ENCODE measurements at regions not wholly inside any gene's neighbourhood (a gene's known extent, or its start where the extent isn't known, plus 50 kb on each side); places are given as distances from the start of the nearest gene placed in this dataset.
"Not testable (repeated sequence)": the region's sequence is repeated elsewhere in the genome, so short reads cannot be mapped to it uniquely, and the experiment has no call there.

DNA sequence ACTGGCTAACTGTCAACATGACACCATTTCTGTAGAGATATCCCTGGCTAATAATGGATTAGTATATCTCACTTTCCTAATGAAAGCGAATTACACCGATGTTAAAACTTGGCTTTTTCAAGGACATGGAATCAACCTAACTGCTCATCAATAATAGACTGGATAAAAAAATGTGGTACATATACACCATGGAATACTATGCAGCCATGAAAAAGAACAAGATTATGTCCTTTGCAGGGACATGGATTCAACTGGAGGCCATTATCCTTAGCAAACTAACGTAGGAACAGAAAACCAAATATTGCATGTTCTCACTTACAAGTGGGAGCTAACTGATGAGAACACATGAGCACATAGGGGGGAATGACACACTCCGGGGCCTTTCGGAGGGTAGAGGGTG, 62.6 kb downstream of the ZIC1 start:
- Mint-ChIP-seq H3K27ac (no peak overlapping the region), H3K4me1 (no peaks in the 10 kb centered on the region), H3K4me3 (no peak overlapping the region), H3K9me3 (peaks cover 5% of the 10 kb centered on the region), H3K36me3 (ENCODE audit: low read depth) (no peaks in the 10 kb centered on the region), H3K27me3 (no peaks in the 10 kb centered on the region)
- DNase-seq, result no peak
- CTCF ChIA-PET, result no interaction called here
- POLR2A ChIA-PET, result no interaction called here

DNA sequence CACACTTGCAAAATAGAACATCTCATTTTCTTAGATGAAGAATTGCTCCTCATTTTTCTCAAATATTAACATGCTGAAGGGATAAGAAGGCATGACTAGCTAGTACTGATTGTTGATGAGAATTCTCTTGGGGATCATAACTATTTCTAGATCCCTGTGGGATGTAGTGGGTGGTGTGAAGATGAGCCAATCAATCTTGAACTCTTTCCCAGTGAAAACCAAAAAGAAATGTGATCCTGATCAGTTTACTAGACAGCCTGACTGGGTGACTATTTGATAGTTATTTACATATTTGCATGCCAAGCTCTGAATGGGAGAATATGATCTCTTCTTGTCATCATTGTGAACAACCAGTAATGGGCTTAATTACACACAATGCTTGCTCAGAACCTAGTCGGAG, 63.7 kb downstream of the ZIC1 start:
- no peak overlapping the region for H3K27ac Mint-ChIP-seq
- no peaks in the 10 kb centered on the region for H3K4me1 Mint-ChIP-seq
- H3K36me3 Mint-ChIP-seq (ENCODE audit: low read depth), result no peaks in the 10 kb centered on the region
- H3K9me3 Mint-ChIP-seq, result peaks cover 3% of the 10 kb centered on the region
- ChIA-PET POLR2A (no interaction called here), CTCF (no interaction called here)
- no peak overlapping the region for H3K4me3 Mint-ChIP-seq
- no peak for DNase-seq
- H3K27me3 Mint-ChIP-seq, result no peaks in the 10 kb centered on the region

GRCh38 chr3:147483145-147483544, 74.0 kb downstream of the ZIC1 start:
- POLR2A ChIA-PET, result no interaction called here
- no peak for DNase-seq
- CTCF ChIA-PET, result no interaction called here
- H3K4me3 Mint-ChIP-seq, result no peak overlapping the region
- H3K27me3 Mint-ChIP-seq, result no peaks in the 10 kb centered on the region
- H3K9me3 Mint-ChIP-seq, result peaks cover 1% of the 10 kb centered on the region
- no peaks in the 10 kb centered on the region for H3K4me1 Mint-ChIP-seq
- no peaks in the 10 kb centered on the region for H3K36me3 Mint-ChIP-seq (ENCODE audit: low read depth)
- H3K27ac Mint-ChIP-seq, result no peak overlapping the region

DNA sequence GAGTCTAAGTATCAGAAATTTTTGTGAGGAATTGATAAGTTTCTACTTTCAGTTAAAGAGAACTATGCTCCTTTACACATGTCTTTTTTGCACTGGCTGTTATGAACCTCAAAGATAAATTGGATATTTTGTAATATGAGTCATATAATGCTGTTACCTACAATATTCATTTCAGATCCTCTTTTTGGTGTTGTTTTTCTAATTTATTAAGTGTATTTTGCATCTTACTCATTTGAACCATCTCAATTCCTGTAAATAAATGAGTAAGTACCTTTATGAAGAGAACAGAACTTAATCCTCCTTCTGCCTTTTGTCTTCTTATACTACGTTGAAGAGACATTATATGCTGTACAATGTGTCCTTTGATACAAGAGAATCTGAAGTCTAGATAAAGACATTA, 74.4 kb downstream of the ZIC1 start:
- Mint-ChIP-seq H3K27ac (no peak overlapping the region), H3K36me3 (ENCODE audit: low read depth) (no peaks in the 10 kb centered on the region), H3K9me3 (peaks cover 1% of the 10 kb centered on the region), H3K27me3 (no peaks in the 10 kb centered on the region), H3K4me3 (no peak overlapping the region), H3K4me1 (no peaks in the 10 kb centered on the region)
- POLR2A ChIA-PET, result no interaction called here
- CTCF ChIA-PET, result no interaction called here
- DNase-seq, result no peak

DNA sequence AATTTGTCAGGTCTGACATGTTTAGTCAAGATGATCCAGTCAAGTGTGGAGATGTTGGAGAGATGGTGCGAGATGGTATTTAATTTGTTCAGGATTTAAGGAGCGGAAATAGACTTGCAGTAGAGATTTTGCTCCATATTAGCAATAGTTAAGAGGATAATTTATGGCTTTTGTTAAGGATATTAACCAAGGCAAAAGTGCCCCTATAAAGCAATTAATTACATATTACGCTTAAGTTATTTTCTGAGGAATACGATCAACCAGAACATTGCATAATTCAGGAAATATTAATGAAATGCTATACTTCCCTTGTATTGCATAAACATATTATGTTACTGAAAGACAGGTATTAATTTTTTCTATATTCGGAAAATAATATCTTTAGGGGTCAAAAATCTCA, 83.9 kb downstream of the ZIC1 start:
- no peaks in the 10 kb centered on the region for H3K27me3 Mint-ChIP-seq
- no peak overlapping the region for H3K4me3 Mint-ChIP-seq
- no peaks in the 10 kb centered on the region for H3K9me3 Mint-ChIP-seq
- DNase-seq, result no peak
- H3K4me1 Mint-ChIP-seq, result no peaks in the 10 kb centered on the region
- no peak overlapping the region for H3K27ac Mint-ChIP-seq
- CTCF ChIA-PET, result no interaction called here
- no peaks in the 10 kb centered on the region for H3K36me3 Mint-ChIP-seq (ENCODE audit: low read depth)
- POLR2A ChIA-PET, result no interaction called here

DNA sequence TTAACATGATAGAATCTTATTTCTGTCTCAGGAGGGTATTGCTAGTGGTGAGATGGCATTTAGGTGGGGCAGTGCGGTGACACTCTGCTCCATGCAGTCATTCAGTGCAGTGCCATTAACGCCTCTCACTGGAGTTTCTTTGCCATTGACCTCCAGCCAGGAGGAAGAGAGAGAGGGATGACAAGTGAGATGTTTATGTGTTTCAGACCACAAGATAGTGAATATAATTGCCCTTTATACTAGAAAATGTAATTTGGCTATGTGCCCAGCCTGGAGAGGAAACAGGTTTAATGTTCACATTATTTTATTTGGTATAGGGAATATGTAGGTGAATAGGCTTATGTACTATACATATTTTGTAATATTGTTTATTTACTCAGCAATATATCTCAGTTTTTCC, 84.5 kb downstream of the ZIC1 start:
- no peaks in the 10 kb centered on the region for H3K9me3 Mint-ChIP-seq
- POLR2A ChIA-PET, result no interaction called here
- no peaks in the 10 kb centered on the region for H3K36me3 Mint-ChIP-seq (ENCODE audit: low read depth)
- H3K4me1 Mint-ChIP-seq, result no peaks in the 10 kb centered on the region
- CTCF ChIA-PET, result no interaction called here
- no peak overlapping the region for H3K27ac Mint-ChIP-seq
- H3K27me3 Mint-ChIP-seq, result no peaks in the 10 kb centered on the region
- DNase-seq, result no peak
- H3K4me3 Mint-ChIP-seq, result no peak overlapping the region

DNA sequence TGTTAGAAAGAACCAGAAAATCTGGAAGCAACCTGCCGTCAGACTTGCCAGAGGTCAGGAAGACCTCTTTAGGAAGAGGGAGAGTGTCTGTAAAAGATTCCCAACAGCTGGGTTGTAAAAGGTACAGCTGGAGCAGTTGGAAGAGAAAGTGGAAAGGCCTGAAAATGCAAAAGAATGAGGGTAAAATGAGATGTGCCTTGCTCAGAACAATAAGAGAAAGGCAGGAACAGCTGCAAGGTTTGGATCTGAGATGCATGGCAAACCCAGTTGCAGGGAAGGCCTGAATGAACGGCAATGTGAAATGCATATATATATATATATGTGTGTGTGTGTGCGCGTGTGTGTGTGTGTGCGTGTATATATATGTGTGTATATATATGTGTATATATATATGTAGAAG, 88.1 kb downstream of the ZIC1 start:
- no peak overlapping the region for H3K27ac Mint-ChIP-seq
- no peak for DNase-seq
- ChIA-PET POLR2A (no interaction called here), CTCF (no interaction called here)
- no peaks in the 10 kb centered on the region for H3K4me1 Mint-ChIP-seq
- no peaks in the 10 kb centered on the region for H3K9me3 Mint-ChIP-seq
- no peaks in the 10 kb centered on the region for H3K36me3 Mint-ChIP-seq (ENCODE audit: low read depth)
- H3K27me3 Mint-ChIP-seq, result no peaks in the 10 kb centered on the region
- H3K4me3 Mint-ChIP-seq, result no peak overlapping the region

- Mint-ChIP-seq H3K27ac (no peak overlapping the region), H3K9me3 (no peaks in the 10 kb centered on the region)
- POLR2A ChIA-PET, result no interaction called here
These were observed 98.6 kb downstream of the ZIC1 start for GRCh38 chr3:147507638-147508286.

DNA sequence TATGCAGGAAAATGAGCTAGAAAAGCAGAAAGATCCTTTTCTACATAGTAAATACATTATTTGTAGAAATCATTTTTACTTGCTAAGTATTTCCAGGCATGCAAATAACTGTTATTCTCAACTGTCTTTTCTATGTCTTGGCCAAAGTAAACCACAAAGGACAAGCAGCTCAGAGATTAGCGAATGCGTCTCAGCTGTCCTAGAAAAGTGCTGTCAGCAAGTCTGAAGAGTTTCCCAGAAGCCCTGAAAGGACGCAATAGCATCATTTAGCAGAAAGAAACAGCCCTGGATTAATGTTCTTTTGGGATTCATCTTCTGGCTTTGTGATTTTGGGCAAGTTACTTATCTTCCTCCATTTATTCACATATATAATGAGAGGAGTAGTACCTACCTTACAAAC, 100.3 kb downstream of the ZIC1 start:
- Mint-ChIP-seq H3K36me3 (ENCODE audit: low read depth) (no peaks in the 10 kb centered on the region), H3K27me3 (no peaks in the 10 kb centered on the region), H3K27ac (no peak overlapping the region), H3K9me3 (no peaks in the 10 kb centered on the region), H3K4me3 (no peak overlapping the region), H3K4me1 (no peaks in the 10 kb centered on the region)
- POLR2A ChIA-PET, result no interaction called here
- CTCF ChIA-PET, result no interaction called here
- DNase-seq, result no peak

More at GRCh38 chr3:147507638-147508286, 98.6 kb downstream of the ZIC1 start:
- CTCF ChIA-PET, result no interaction called here
- no peak for DNase-seq
- no peaks in the 10 kb centered on the region for H3K36me3 Mint-ChIP-seq (ENCODE audit: low read depth)
- no peaks in the 10 kb centered on the region for H3K27me3 Mint-ChIP-seq
- H3K4me3 Mint-ChIP-seq, result no peak overlapping the region
- no peaks in the 10 kb centered on the region for H3K4me1 Mint-ChIP-seq

DNA sequence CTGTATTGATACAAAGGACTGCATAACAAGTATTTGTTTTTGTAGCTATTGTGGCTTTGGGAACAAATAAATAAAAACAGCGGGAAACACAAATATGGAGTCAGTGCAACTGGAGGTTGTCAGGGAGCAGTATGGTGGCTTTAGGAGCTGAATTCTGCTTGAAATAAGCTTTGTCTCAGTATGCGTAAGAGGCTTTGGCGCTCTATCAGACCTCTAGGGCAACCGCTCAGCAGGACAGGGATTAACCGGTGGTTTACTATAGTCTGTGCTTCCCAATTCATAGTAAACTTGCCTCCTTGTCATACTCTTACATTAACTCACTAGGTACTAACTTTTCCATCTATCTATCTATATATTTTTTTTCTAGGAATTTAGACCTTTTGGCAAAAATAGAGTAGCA, 104.6 kb downstream of the ZIC1 start:
- CTCF ChIA-PET, result no interaction called here
- H3K36me3 Mint-ChIP-seq (ENCODE audit: low read depth), result no peaks in the 10 kb centered on the region
- H3K4me1 Mint-ChIP-seq, result no peaks in the 10 kb centered on the region
- H3K27me3 Mint-ChIP-seq, result no peaks in the 10 kb centered on the region
- no peak overlapping the region for H3K4me3 Mint-ChIP-seq
- POLR2A ChIA-PET, result no interaction called here
- no peak overlapping the region for H3K27ac Mint-ChIP-seq
- H3K9me3 Mint-ChIP-seq, result peaks cover 4% of the 10 kb centered on the region
- no peak for DNase-seq

DNA sequence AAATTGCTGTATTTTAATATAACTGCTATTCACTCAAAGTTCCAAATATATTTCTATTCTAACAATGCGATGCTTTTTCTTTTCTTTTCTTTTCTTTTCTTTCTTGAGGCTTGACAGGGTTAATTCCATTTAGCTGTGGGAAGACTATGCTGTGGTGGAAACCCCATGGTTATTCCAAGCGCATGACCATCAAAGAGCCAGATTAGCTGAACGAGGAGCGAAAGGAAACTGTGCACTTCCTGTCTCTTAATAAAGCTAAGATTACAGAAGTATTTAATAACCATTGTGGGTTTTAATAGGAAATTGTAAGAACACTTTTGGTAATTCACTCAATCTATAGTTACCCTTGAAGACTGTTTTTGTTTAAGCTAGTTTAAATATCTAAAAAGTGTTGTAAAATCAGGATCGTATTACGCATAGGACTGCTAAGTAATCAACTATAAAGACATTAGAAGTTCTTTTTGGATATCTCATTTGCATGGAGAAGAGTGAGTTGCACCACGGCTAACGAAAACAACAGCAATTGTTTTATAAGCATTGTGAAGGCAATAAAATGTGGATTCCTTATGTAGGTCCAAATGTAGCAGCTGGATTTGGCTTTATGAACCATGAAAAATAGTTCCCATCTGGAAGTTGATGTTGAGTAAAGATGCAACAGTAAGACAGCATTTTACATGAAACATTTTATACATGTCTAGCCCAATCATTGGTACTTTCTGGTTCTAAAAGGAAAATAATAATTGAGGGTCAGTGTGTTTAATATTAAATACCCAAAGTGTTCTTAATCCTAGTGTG, 105.4 kb downstream of the ZIC1 start:
- H3K4me1 Mint-ChIP-seq, result no peaks in the 10 kb centered on the region
- H3K9me3 Mint-ChIP-seq, result peaks cover 4% of the 10 kb centered on the region

DNA sequence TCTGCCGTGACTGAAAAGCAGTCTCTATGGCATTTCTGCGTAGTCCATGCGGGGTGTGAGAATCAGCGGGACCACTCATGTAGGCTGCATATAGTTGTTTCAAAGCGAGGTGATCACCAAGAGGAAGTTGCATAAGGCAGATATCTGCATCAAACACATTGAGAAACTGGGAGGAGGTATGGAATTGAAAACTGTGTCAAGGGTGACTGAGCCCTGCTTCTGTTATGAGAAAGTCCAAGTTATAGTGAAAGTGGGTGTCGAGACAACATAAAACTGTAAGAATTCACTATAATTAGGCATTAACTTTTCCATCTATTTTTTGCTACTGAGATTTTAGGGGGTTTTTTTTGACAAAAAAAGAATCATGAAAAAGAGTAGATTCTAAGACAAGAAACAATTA, 109.3 kb downstream of the ZIC1 start:
- no peak for DNase-seq
- POLR2A ChIA-PET, result no interaction called here
- H3K36me3 Mint-ChIP-seq (ENCODE audit: low read depth), result no peaks in the 10 kb centered on the region
- H3K4me3 Mint-ChIP-seq, result no peak overlapping the region
- no peaks in the 10 kb centered on the region for H3K27me3 Mint-ChIP-seq
- peaks cover 4% of the 10 kb centered on the region for H3K9me3 Mint-ChIP-seq
- no peaks in the 10 kb centered on the region for H3K4me1 Mint-ChIP-seq
- H3K27ac Mint-ChIP-seq, result no peak overlapping the region
- CTCF ChIA-PET, result no interaction called here

More for the DNA sequence above, 105.4 kb downstream of the ZIC1 start:
- Mint-ChIP-seq H3K27me3 (no peaks in the 10 kb centered on the region), H3K4me3 (no peak overlapping the region), H3K36me3 (ENCODE audit: low read depth) (no peaks in the 10 kb centered on the region), H3K27ac (no peak overlapping the region)
- ChIA-PET POLR2A (no interaction called here), CTCF (no interaction called here)
- no peak for DNase-seq

DNA sequence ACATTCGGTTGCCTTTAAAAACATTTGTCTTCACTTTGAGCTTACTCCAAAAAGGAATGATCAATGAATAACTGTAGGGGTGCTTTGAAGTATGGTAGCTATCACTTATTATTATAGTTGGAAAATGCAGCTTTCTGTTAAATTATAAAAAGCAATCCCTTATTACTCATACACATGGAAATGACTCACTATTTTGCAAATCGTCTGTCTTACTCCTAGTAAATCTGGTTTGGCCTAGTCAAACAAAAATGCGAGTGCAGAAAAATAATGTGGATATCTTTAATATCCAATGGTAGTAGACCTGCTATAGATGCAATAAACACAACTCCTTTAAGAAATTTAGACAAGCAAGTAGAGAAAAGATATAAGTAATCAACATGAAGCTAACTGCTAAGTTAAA, 112.5 kb downstream of the ZIC1 start:
- POLR2A ChIA-PET, result no interaction called here

DNA sequence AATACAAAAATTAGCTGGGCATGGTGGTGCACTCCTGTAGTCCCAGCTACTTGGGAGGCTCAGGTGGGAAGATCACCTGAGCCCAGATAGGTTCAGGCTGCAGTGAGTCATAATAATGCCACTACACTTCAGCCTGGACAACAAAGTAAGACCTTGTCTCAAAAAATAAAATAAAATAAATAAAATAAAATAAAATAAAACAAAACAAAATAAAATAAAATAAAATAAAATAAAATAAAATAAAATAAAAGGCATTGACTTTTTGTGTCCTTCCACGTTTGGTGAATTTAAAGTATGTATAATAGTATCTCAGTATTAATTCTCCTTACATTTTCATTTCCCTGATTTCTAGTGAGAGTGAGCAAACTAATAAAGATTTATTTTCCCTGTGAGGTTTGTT, 113.6 kb downstream of the ZIC1 start:
- H3K27ac Mint-ChIP-seq; H3K27me3 Mint-ChIP-seq; H3K4me3 Mint-ChIP-seq; CTCF ChIA-PET; H3K4me1 Mint-ChIP-seq; DNase-seq; H3K9me3 Mint-ChIP-seq; H3K36me3 Mint-ChIP-seq (ENCODE audit: low read depth); POLR2A ChIA-PET: not testable (repeated sequence)

More for the DNA sequence above, 112.5 kb downstream of the ZIC1 start:
- DNase-seq, result no peak
- H3K9me3 Mint-ChIP-seq, result peaks cover 4% of the 10 kb centered on the region
- no peak overlapping the region for H3K4me3 Mint-ChIP-seq
- no peaks in the 10 kb centered on the region for H3K27me3 Mint-ChIP-seq
- CTCF ChIA-PET, result no interaction called here
- H3K4me1 Mint-ChIP-seq, result no peaks in the 10 kb centered on the region
- no peak overlapping the region for H3K27ac Mint-ChIP-seq
- no peaks in the 10 kb centered on the region for H3K36me3 Mint-ChIP-seq (ENCODE audit: low read depth)

All from activated CD4-positive, alpha-beta memory T cell treated with anti-CD3 and anti-CD28 coated beads, Interleukin-2, amount 10 ng/mL, durations not matched to agents 7 days and 5 days (primary cell).